Stimulated activated CD4-positive, alpha-beta T cell treated with anti-CD3 and anti-CD28 coated beads, TNF-alpha, amount 100 ng/mL, for 24 hours (primary cell): ENCODE measurements at regions not wholly inside any gene's neighbourhood (a gene's known extent, or its start where the extent isn't known, plus 50 kb on each side); places are given as distances from the start of the nearest gene placed in this dataset.
A peak's percentile ranks its signal among the peaks of the same experiment; 100 is the strongest.

ENCODE experiments used
- DNase-seq, 3 experiments: peaks; one replicate each; pipeline ENCODE4 v3.0.0-alpha.2; 2020; ENCODE audit warnings: low read depth in 3 of 3

- no peak for DNase-seq
These were observed 86.5 kb upstream of the TAF1B start for GRCh38 chr2:9756692-9757250.

DNA sequence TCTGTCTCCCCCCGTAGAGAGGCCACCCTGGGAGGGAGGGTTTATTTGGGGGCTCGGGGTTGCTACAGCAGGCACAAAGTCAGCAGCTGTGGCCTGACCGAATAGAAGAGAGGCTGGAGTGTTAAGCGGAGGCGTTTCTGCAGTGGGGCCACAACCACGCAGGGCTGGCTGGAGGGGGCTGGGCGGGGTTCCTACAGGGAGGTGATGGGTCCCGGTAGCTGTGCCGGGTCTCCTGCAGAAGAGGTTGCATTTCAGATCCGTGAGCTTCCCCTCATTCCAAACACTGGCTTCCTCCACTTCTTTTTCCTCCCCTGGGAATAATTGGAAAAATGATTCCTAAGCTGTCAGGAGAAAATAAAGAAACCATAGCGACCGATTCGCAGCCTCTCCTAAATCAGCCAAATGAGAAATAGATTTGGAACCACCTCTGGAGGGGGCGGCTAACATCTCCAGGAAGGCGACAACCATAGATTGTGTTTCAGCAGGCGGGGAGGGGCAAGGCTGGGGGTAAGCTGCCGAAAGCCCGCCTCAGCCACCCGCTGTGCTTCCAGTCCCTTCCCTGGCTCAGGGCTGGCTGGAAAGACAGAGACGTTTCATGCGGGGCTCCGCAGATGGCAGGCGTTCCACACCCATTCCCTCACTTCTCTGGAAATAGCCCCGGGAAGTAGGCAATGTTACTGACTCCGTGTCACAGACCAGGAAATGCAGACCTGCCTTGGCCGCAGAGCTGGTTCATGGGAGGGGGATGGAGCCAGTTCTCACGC, 85.6 kb upstream of the TAF1B start:
- no peak for DNase-seq

GRCh38 chr2:9758741-9759140, 84.5 kb upstream of the TAF1B start:
- DNase-seq, result no peak

- DNase-seq, result no peak
These were observed 83.0 kb upstream of the TAF1B start for GRCh38 chr2:9760069-9760901.

- DNase-seq, result no peak
These were observed 82.4 kb upstream of the TAF1B start for GRCh38 chr2:9760902-9761228.

DNA sequence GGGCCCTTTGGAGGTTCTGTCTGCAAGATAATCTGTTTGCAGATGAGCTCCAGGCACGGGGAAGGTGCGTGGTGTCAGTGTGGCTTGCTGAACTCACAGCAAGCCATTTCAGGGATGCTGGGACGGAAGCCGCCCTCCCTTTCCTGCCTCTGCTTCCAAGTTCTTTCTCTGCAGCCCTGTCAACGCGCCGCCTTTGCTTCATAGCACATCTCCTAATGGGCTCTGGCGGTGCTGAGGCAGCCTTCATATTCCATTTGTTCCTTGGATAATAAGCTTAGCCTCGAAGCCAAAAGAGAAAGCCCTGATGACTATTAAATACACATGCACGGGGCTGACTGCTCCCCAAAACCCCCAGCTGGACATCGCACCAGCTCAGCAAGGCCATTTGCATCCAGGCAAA, 81.7 kb upstream of the TAF1B start:
- DNase-seq, result no peak

DNA sequence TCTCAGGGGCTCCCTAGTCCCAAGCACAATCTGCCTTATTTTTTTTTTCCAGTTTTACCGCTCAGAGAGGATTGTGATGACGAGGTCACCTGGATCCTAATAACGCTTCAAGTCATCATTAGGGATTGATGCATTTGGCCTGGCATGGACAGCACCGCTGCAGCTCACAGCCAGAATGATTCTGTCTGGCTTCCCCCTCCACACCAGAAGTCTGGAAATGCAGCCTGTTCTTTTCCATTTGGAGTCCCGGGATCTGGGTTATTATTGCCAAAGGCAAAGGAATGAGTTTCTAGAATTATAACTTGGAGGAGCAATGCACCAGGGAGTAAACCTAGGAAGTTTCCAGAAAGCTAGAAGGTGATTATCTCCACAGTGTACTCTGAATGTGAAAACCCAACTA, 81.1 kb upstream of the TAF1B start:
- DNase-seq, result no peak

DNA sequence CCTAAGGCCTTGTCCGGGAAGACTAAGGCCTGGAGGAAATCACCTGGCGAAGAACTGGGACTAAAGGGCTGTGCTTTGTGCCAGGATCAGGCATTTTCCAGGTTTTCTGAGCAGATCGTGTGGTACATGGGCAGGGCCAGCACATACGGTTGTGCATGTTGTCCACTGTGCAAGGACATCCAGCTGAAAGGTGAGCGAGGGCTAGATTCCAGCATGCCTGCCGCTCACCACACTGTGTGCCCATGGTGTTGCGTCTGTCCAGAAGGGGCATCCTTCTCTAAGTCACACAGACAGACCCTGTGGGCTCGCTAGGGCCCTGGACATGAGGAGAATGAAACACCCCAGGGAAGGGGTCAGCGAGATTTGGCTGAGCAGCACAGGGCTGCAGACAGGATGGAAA, 80.3 kb upstream of the TAF1B start:
- DNase-seq, result no peak

DNA sequence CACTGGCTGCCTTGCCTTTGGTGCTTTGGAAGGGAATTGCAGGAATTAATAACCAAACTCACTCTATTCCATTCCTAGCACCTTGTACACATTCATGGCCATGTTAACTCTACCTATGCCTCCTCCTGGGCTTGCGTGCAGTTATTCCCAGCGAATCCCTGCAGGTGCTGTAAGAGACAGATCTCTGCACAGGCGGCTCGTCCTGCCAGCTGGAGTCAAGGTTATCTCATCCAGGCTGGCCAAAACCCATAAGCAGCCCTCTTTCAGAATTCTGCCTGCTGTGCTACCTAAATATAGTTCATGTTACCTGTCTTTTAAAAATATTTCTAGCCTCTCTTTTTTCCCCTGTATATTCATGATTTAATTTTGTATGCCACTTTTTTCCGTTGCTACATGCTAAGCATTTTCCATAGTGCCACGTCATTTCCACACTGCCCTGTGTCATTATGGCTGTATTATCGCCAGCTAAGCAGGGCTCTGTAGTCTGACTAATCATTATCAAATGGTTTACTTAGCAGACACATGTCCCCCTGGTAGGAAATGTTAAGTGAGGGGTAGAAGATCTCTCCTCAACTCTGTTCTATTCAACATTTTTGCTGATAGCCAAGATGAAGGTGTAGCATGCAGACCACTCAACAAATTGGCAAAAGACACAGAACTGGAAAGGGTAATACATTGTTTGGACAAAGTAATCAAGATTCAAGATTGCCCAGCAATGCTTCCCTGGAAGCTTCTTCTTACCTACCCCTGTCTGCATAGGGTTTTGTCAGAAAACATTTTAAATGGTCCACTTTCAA, 79.7 kb upstream of the TAF1B start:
- DNase-seq, result no peak

DNA sequence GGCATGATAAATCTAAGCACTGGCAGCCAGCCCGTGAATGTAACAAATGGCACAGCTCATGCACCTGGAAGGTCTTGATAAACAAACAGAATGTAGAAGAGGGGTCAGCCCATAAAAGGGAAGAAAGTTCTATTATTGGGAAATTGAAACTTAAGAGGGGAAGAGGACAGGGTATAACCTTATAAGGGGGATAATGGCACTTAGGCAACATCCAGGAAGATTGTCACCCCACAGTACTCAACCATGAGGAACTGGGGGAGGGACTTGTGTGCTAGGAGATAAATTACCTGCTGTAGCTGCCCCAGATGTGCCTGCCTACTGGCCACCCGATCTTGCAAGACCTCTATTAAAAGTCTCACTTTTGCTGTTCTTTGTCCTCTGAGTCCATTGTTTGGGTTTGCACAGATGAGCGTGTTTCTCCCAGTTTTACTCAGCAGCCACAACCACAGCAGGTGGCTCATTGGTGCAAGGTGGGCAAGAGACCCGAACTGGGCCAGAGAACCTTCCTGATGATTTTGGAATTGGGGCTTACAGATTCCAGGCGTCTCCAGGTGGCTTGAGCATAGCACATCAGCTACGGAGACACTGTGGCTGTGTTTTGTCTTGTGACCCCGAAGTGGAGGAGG, 79.0 kb upstream of the TAF1B start:
- DNase-seq, result no peak

DNA sequence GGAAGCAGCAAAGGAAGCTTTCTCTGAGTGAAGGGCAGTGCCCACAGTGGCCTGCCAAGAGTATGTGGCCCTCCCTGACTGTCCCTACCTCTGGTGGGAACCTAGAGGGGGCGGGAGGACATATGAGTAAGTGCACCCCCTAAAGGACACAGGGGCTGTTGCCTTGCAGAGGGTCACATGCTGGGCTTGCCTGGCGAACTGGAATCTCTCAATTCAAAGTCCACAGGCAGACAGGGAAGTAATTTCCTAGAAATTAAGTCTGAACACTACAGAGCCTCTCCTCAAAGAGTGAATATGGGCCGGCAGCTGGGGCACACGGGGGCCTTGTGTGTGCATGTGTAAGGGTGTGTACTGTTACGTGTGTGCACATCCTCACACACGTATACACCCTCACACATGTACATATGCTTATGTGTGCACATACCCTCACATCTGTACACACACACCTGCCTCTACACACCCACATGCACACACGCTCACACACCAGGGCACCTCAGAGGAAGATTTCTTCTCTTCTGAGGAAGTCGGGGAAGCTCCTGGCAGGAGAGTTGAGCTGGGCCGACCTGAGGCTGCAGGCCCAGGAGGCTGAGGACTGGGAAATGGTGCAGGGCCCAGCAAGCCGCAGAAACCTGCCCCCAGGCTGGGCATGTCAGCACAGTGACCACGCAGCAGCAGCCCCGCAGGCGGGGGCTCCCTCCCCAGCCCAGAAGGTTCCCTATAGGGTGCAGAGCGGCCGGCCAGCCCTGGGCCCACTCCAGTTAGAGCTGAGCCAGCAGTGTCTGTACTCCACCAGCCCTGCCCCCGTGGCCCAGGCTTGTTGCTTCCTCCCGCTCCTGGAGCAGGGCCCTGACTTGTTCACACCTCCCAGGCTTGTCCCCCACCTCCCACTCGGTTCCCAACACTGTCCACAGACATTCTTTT, 77.4 kb upstream of the TAF1B start:
- DNase-seq, result no peak

DNA sequence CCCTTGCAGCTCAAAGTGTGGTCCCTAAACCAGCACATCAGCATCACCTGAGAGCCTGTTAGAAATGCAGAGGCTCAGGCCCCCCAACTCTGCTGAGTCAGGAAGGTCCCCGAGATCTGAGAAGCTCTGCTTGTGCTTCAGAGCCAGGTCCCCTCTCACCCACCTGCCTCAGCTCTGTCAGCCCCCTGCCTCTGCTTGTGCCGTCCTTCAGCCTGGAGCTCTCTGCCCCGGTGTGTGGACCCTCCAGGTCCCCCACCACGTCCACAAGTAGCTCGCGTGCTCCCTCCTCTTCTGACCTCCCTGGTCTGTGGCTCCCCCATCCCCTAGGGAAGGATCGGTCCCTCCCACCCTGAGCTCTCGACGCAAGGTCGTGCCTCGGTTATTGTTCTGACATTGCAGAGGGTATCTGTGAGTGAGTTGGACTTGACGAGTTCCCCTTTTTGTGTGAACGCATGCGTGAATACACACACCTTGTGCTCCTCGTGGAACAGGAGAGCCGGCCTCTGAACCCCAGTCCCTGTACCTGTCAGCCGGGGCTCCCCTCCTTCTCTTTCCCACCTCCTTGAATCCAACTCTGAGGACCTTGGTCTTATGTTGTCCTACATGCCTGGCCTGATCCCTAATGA, 75.5 kb upstream of the TAF1B start:
- no peak for DNase-seq

DNA sequence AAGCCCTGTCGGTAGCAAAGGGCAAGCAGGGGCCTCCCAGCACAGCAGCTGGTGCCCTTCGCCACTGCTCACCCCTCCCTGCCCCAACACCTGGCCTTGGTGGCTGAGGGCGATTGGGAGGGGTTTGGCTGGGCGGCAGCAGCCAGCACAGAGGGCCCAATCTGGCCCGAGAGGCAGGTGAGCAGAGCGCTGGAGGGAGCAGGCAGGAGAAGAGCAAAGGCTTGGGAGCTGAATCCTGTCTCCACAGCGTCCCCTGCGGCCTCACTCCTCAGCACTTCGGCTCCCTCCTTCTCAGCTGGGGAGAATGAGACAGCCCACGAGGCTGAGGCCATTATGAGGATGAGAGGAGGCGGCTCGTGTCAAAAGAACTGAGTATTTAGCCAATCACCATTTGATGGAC, 74.9 kb upstream of the TAF1B start:
- no peak for DNase-seq

- peak in 1 of 3 experiments; percentile 35 for DNase-seq
These were observed 73.9 kb upstream of the TAF1B start for GRCh38 chr2:9769171-9770005.

DNA sequence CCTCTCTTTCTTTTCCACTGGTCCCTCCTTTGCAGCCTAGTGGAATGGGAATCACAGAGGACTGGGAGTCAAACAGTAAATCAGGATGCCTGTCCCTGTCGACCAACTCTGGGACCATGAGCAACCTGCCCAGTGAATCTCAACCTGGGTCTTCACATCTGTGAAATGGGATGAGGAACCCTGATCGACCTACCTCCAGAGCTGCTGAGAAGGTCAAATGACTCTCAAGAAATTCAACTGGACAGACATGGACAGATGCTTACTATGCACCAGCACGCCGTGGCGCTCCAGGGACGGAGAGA, 73.3 kb upstream of the TAF1B start:
- DNase-seq, result no peak

GRCh38 chr2:9770308-9771100, 72.8 kb upstream of the TAF1B start:
- DNase-seq, result peak in 2 of 3 experiments; percentile 29 to 42

DNA sequence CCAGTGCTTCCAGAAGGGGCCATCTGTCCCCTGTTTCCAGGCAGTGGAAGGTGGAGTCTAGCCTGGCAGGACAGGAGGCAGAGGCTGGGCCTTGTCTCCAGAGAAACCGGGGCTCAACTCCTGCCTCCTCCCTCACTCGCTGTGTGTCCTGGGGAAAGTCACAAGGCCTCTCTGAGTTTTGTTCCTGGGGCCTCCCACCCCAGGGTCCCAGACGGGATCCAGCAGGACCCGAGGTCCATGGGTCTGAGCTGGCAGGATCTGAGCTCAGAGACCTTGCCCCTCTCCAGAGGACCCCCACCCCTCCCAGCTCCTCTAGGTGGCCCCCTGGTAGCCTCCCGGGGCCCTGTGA, 72.2 kb upstream of the TAF1B start:
- DNase-seq, result no peak

DNA sequence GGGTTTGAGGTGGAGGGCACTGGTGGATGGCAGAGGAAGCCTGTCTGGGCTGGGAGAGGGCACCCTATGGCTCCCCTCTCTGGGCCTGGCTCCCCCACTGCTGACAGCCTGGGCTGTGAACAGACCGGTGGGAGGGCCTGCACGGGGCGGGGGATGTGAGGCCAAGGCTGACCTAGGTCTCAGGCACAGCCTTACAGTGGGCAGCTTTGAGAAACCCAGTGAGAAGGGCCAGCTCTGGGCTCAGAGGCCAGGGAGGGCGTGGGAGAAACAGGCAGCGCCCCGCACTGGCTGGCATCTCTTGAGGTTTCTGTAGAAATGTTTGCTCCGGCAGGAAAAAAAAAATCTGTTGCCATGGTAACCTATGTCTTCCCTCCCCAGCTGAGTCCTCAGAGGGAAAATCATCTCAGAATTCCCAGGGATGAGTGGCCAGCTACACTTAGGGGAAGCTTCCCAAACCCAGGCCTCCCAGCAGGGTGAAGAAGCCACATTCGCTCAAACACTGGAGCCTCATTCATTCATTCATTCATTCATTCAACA, 71.7 kb upstream of the TAF1B start:
- no peak for DNase-seq
